Panc1 (cell line): ENCODE measurements at regions not wholly inside any gene's neighbourhood (a gene's known extent, or its start where the extent isn't known, plus 50 kb on each side); places are given as distances from the start of the nearest gene placed in this dataset.

Source experiments
- ATAC-seq: fragments of 200-7000 bp; cut with Tn5 transposase; 2 replicates; pipeline ENCODE4 v1.9.1; 2020; ENCODE audit warnings: mild to moderate bottlenecking, moderate library complexity
- BruUV-seq: library from RNA; stranded (reverse); fragments of 400-500 nt; replicated peaks from 2 replicates; lab custom pipeline; 2021; lab: Mats Ljungman, UMichigan
- CTCF ChIA-PET: fragments of 300-600 bp; sonication (Branson Sonifier 250); formaldehyde crosslinking; loops from one replicate; lab custom pipeline; 2022; ENCODE audit warnings: antibody characterized with exemption; lab: Charles Lee
- POLR2A ChIA-PET: fragments of 300-600 bp; sonication (Branson Sonifier 250); formaldehyde crosslinking; loops from one replicate; lab custom pipeline; 2022; ENCODE audit warnings: antibody characterized with exemption; lab: Charles Lee
- DNase-seq: peaks from one replicate; pipeline ENCODE4 v3.0.0-alpha.2; 2010; ENCODE audit warnings: low read depth, low spot score
- H3K27ac ChIP-seq: 2 replicates; pipeline ENCODE4 v1.5.1; 2011; ENCODE audit warnings: mild to moderate bottlenecking, low read length, inconsistent platforms
- H3K27me3 ChIP-seq: fragments of 200-500 bp; sonication (Bioruptor generic); 2 replicates; pipeline ENCODE4 v1.6.0; 2014; ENCODE audit warnings: low read length, inconsistent platforms; ENCODE audit not compliant: control insufficient read depth, insufficient read depth
- H3K36me3 ChIP-seq: fragments of 200-500 bp; sonication (Bioruptor generic); 2 replicates; pipeline ENCODE4 v1.5.1; 2014; ENCODE audit warnings: inconsistent platforms, mild to moderate bottlenecking, low read length, moderate library complexity; ENCODE audit not compliant: control insufficient read depth, insufficient read depth
- H3K4me1 ChIP-seq: 2 replicates; pipeline ENCODE4 v1.5.1; 2011; ENCODE audit warnings: inconsistent platforms, mild to moderate bottlenecking, low read length, moderate library complexity; ENCODE audit not compliant: control insufficient read depth, insufficient read depth
- H3K4me3 ChIP-seq, 2 experiments: 2 replicates each; pipeline ENCODE4 v1.5.1; 2011 to 2012; ENCODE audit warnings: low read depth in 2 of 2, low read length in 2 of 2, mild to moderate bottlenecking in 2 of 2, inconsistent platforms in 1 of 2, moderate library complexity in 1 of 2
- H3K9me3 ChIP-seq: fragments of 200-500 bp; sonication (Bioruptor generic); 2 replicates; pipeline ENCODE4 v1.5.1; 2014; ENCODE audit warnings: low read depth, mild to moderate bottlenecking, inconsistent platforms, low read length, moderate library complexity; ENCODE audit not compliant: control insufficient read depth, insufficient read depth
- CTCF ChIP-seq: fragments of 450-650 bp; IDR thresholded peaks from 2 replicates; pipeline ENCODE4 v1.5.1; 2017; ENCODE audit warnings: mild to moderate bottlenecking
- POLR2AphosphoS5 ChIP-seq: IDR thresholded peaks from 2 replicates; pipeline ENCODE4 v1.6.1; 2012; ENCODE audit warnings: mild to moderate bottlenecking, low read depth, low read length, moderate library complexity
- REST ChIP-seq, 2 experiments: IDR thresholded peaks; 2 replicates each; pipeline ENCODE4 v1.6.1; 2011 to 2012; ENCODE audit warnings: low read depth in 2 of 2, control low read depth in 1 of 2, low read length in 1 of 2, mild to moderate bottlenecking in 1 of 2, moderate library complexity in 1 of 2; ENCODE audit not compliant: insufficient read depth in 1 of 2
- SIN3A ChIP-seq: IDR thresholded peaks from 2 replicates; pipeline ENCODE4 v1.6.1; 2012; ENCODE audit warnings: low read depth, mild to moderate bottlenecking, low read length, moderate library complexity, borderline replicate concordance; ENCODE audit not compliant: insufficient read depth
- TCF7L2 ChIP-seq: IDR thresholded peaks from 2 replicates; pipeline ENCODE4 v1.6.1; 2011; ENCODE audit warnings: mild to moderate bottlenecking, low read depth, low read length, inconsistent platforms
- in situ Hi-C: cut with HindIII; loops from 2 replicates; pipeline ENCODE4 v1.10.0; 2016; ENCODE audit warnings: low sequenced_read_pairs, low pct_unique_long_range_greater_than_20kb
- intact Hi-C: fragments of 100-400 bp; cut with micrococcal nuclease; formaldehyde crosslinking; loops from one replicate; pipeline ENCODE4 v1.10.0; 2022; ENCODE audit not compliant: unreplicated experiment

GRCh38 chr4:123919576-123920098 lies 523.0 kb downstream of the SPRY1 start:
- in situ Hi-C loops (no loop called here), intact Hi-C loops (no loop called here)
- no peaks in the 10 kb centered on the region for H3K27me3 ChIP-seq
- POLR2A ChIA-PET: no interaction called here
- no TSS peak for BruUV-seq
- no peak overlapping the region for H3K27ac ChIP-seq
- no peaks in the 10 kb centered on the region for H3K4me1 ChIP-seq
- TF ChIP-seq SIN3A: no peak
- no peak for TF ChIP-seq REST (IDR thresholded peaks at IDR 0.05; ENCODE audit: insufficient read depth in 1 of 2, low read depth in 2 of 2, low read length in 1 of 2)
- no peak for TF ChIP-seq POLR2AphosphoS5
- no peak for TF ChIP-seq CTCF
- no peak for TF ChIP-seq TCF7L2
- no peak for ATAC-seq
- CTCF ChIA-PET: no interaction called here
- DNase-seq: no peak
- H3K9me3 ChIP-seq: no peaks in the 10 kb centered on the region
- no peak overlapping the region for H3K4me3 ChIP-seq
- no peaks in the 10 kb centered on the region for H3K36me3 ChIP-seq

GRCh38 chr4:123921339-123921738 lies 524.7 kb downstream of the SPRY1 start:
- no TSS peak for BruUV-seq
- Histone ChIP-seq H3K4me1 (no peaks in the 10 kb centered on the region), H3K4me3 (no peak overlapping the region), H3K27me3 (no peaks in the 10 kb centered on the region), H3K36me3 (no peaks in the 10 kb centered on the region), H3K9me3 (no peaks in the 10 kb centered on the region), H3K27ac (no peak overlapping the region)
- TF ChIP-seq SIN3A: no peak
- TF ChIP-seq POLR2AphosphoS5: no peak
- no peak for TF ChIP-seq TCF7L2
- TF ChIP-seq REST (IDR thresholded peaks at IDR 0.05; ENCODE audit: insufficient read depth in 1 of 2, low read depth in 2 of 2, low read length in 1 of 2): no peak
- TF ChIP-seq CTCF: no peak
- ATAC-seq: no peak
- DNase-seq: no peak
- ChIA-PET POLR2A (no interaction called here), CTCF (no interaction called here)
- intact Hi-C loops: no loop called here
- in situ Hi-C loops: no loop called here
